ENCODE measurements at regions not wholly inside any gene's neighbourhood (a gene's known extent, or its start where the extent isn't known, plus 50 kb on each side); places are given as distances from the start of the nearest gene placed in this dataset.

GRCh38 chr6:139483079-139483478, 108.6 kb upstream of the CITED2 start:
- Histone ChIP-seq H3K4me3 (ENCODE audit: low read length) (no peak overlapping the region), H3K4me1 (ENCODE audit: control insufficient read depth, insufficient read depth, low read length) (peaks cover 4% of the 10 kb centered on the region; the same call in 1 of the 2 replicates), H3K9me3 (ENCODE audit: control insufficient read depth, insufficient read depth, low read length) (no peaks in the 10 kb centered on the region), H3K36me3 (ENCODE audit: control insufficient read depth, insufficient read depth, low read length) (no peaks in the 10 kb centered on the region), H3K27me3 (ENCODE audit: control insufficient read depth, insufficient read depth, low read length) (no peaks in the 10 kb centered on the region), H3K27ac (ENCODE audit: low read length) (no peak overlapping the region)
- WGBS (ENCODE audit: insufficient coverage, insufficient read length) = no CpG with 5 or more reads among the region's 8 CpGs
- peak; percentile 57 for DNase-seq (ENCODE audit: low read depth, low spot score)

- Histone ChIP-seq H3K27ac (ENCODE audit: low read length) (no peak overlapping the region), H3K4me1 (ENCODE audit: control insufficient read depth, insufficient read depth, low read length) (peaks cover 4% of the 10 kb centered on the region; the same call in 1 of the 2 replicates), H3K36me3 (ENCODE audit: control insufficient read depth, insufficient read depth, low read length) (no peaks in the 10 kb centered on the region), H3K4me3 (ENCODE audit: low read length) (no peak overlapping the region), H3K27me3 (ENCODE audit: control insufficient read depth, insufficient read depth, low read length) (no peaks in the 10 kb centered on the region), H3K9me3 (ENCODE audit: control insufficient read depth, insufficient read depth, low read length) (no peaks in the 10 kb centered on the region)
- no peak for DNase-seq (ENCODE audit: low read depth, low spot score)
- no CpG with 5 or more reads among the region's 3 CpGs for WGBS (ENCODE audit: insufficient coverage, insufficient read length)
Measured at GRCh38 chr6:139482287-139482686, 107.8 kb upstream of the CITED2 start.

DNA sequence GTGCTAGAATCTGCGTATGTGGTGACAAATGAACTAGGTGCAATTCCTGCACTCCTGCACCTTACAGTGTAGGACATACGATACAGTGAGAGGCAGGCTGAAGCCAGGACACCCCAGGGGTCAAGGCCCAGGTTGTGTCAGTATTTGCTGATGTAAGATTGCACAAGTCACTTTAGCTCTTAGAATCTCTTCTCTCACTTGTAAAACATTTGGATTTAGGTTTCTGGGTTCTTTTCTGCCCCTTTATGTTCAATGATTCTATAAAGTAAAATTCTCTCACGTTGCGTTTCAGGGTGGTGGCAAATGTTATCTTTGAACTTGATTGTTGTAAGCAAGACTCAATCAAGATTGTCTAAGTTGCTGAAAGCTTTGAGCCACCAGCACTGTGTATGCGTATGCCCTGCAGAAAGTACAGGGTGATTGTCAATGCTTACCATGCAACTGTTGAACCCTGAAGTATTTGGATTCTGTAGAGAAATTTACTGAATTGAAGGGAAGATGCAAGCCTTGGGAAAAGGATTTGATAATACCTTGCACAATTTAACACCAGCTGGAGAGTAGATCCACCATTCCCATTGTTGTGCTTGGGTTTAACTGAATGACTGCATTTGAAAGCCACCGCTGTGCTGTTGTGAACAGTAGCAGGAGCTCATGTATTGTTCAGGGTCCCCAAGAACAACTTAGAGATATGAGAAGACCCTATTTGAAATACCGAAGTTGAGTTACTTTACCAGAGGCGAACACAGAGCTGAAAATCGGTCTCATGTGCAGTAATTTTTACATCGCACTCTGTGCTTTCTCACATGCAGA, 106.1 kb upstream of the CITED2 start:
- Histone ChIP-seq H3K4me1 (ENCODE audit: control insufficient read depth, insufficient read depth, low read length) (peaks cover 4% of the 10 kb centered on the region; the same call in 1 of the 2 replicates), H3K36me3 (ENCODE audit: control insufficient read depth, insufficient read depth, low read length) (no peaks in the 10 kb centered on the region), H3K9me3 (ENCODE audit: control insufficient read depth, insufficient read depth, low read length) (no peaks in the 10 kb centered on the region), H3K4me3 (ENCODE audit: low read length) (no peak overlapping the region), H3K27ac (ENCODE audit: low read length) (no peak overlapping the region), H3K27me3 (ENCODE audit: control insufficient read depth, insufficient read depth, low read length) (no peaks in the 10 kb centered on the region)
- DNase-seq (ENCODE audit: low read depth, low spot score) = no peak
- no CpG with 5 or more reads among the region's 10 CpGs for WGBS (ENCODE audit: insufficient coverage, insufficient read length)

DNA sequence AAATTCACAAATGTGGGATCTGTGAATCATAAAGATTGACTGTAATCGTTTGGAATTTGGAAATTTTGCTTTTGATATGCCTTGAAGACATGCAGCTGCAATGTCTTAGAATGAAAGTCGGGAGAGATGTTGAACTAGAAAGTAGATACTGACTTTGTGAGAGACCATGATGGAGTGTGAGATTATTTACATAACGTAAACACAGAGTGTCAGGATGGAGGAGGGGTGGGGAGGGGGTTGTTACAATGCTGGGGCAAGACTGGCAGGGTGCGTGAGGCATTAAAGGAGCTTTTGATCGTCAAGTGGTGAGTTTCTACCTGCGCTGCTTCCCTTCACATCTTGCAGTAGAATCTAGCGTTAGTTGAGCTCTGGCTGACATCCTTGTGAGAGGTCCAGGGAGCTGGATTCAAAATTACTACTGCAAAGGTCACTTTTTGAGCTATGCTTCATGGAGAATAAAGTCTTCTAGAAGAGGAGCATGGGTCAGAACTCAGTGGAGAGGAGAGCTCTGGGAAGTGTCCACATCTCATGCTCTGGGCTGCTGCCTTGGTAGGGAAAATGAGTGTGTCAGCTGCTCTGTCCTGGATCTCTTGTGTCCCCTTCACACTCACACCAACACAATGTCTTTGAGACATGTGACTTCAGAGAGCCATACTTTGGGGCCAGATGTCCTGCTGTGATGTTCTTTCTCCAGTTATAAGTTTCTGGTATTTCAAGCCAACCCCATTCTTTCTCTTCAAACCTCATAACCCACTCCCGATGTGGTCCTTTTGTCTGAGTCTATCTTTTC, 105.2 kb upstream of the CITED2 start:
- Histone ChIP-seq H3K27me3 (ENCODE audit: control insufficient read depth, insufficient read depth, low read length) (no peaks in the 10 kb centered on the region), H3K27ac (ENCODE audit: low read length) (no peak overlapping the region), H3K9me3 (ENCODE audit: control insufficient read depth, insufficient read depth, low read length) (no peaks in the 10 kb centered on the region; the same call in 1 of the 2 replicates), H3K4me1 (ENCODE audit: control insufficient read depth, insufficient read depth, low read length) (peaks cover 6% of the 10 kb centered on the region; the same call in 1 of the 2 replicates), H3K4me3 (ENCODE audit: low read length) (no peak overlapping the region), H3K36me3 (ENCODE audit: control insufficient read depth, insufficient read depth, low read length) (no peaks in the 10 kb centered on the region)
- DNase-seq (ENCODE audit: low read depth, low spot score) = no peak
- WGBS (ENCODE audit: insufficient coverage, insufficient read length) = 100% methylated on average over 1 of the region's 8 CpGs

GRCh38 chr6:139475646-139476045, 101.2 kb upstream of the CITED2 start:
- DNase-seq (ENCODE audit: low read depth, low spot score) = no peak
- WGBS (ENCODE audit: insufficient coverage, insufficient read length) = no CpG with 5 or more reads among the region's 4 CpGs
- H3K4me1 ChIP-seq (ENCODE audit: control insufficient read depth, insufficient read depth, low read length) = peaks cover 9% of the 10 kb centered on the region; the same call in 1 of the 2 replicates
- H3K9me3 ChIP-seq (ENCODE audit: control insufficient read depth, insufficient read depth, low read length) = no peaks in the 10 kb centered on the region; the same call in 1 of the 2 replicates
- H3K27ac ChIP-seq (ENCODE audit: low read length) = no peak overlapping the region
- H3K27me3 ChIP-seq (ENCODE audit: control insufficient read depth, insufficient read depth, low read length) = no peaks in the 10 kb centered on the region
- no peaks in the 10 kb centered on the region for H3K36me3 ChIP-seq (ENCODE audit: control insufficient read depth, insufficient read depth, low read length)
- H3K4me3 ChIP-seq (ENCODE audit: low read length) = no peak overlapping the region

- H3K27ac ChIP-seq (ENCODE audit: low read length) = no peak overlapping the region
- H3K4me1 ChIP-seq (ENCODE audit: control insufficient read depth, insufficient read depth, low read length) = peaks cover 8% of the 10 kb centered on the region; the same call in 1 of the 2 replicates
- no CpG with 5 or more reads among the region's 5 CpGs for WGBS (ENCODE audit: insufficient coverage, insufficient read length)
- H3K36me3 ChIP-seq (ENCODE audit: control insufficient read depth, insufficient read depth, low read length) = no peaks in the 10 kb centered on the region
- no peak overlapping the region for H3K4me3 ChIP-seq (ENCODE audit: low read length)
- DNase-seq (ENCODE audit: low read depth, low spot score) = no peak
- H3K9me3 ChIP-seq (ENCODE audit: control insufficient read depth, insufficient read depth, low read length) = no peaks in the 10 kb centered on the region; the same call in 1 of the 2 replicates
- H3K27me3 ChIP-seq (ENCODE audit: control insufficient read depth, insufficient read depth, low read length) = no peaks in the 10 kb centered on the region
Measured at GRCh38 chr6:139475241-139475640, 100.8 kb upstream of the CITED2 start.

DNA sequence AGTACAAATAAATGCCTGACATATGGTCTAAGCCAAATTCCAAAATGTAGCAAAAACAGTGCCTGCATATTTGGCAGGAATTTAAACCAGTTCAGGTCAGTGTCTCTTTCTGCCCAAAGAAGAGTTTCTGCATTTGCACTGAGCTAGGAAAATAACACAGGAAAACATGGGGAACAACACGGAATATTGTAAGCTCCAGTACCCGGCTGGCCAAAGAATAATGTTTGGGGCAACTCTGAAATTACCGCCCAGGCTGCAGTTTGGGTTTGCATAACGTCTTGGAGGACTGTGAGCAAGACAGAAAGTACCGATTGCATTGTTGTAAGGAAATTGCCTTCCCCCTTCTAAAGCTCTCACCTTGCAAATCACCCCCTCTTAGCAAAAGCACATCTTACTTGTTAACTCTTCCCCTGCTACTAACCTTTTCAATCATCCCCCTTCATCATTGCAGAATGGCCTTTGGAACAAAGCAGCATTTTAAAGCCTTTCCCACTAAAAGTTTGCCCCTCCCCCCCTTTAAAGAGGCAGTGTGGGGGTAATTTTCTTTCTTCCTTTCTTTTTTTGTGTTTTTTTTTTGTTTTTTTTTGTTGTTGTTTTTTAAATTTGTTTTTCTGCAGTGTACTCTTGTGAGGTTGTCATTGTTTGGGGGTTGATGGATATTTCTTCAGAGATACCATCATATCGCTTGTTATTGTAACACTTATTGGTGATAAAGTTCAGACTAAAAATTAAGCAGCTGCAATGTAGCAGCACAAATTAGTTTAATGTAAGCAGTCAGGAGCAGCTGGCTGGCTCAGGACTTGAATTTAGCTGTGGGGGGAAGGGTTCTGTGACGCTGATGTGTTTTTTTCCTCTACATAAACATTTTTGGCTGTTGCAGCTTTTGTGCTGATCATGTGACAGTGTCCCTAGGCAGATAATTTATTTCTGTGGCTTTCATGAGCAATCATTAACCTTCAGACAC, 100.0 kb upstream of the CITED2 start:
- no peaks in the 10 kb centered on the region; the same call in 1 of the 2 replicates for H3K9me3 ChIP-seq (ENCODE audit: control insufficient read depth, insufficient read depth, low read length)
- H3K4me1 ChIP-seq (ENCODE audit: control insufficient read depth, insufficient read depth, low read length) = peaks cover 7% of the 10 kb centered on the region; the same call in 1 of the 2 replicates
- WGBS (ENCODE audit: insufficient coverage, insufficient read length) = no CpG with 5 or more reads among the region's 7 CpGs
- no peak overlapping the region for H3K4me3 ChIP-seq (ENCODE audit: low read length)
- H3K27me3 ChIP-seq (ENCODE audit: control insufficient read depth, insufficient read depth, low read length) = no peaks in the 10 kb centered on the region
- no peak for DNase-seq (ENCODE audit: low read depth, low spot score)
- no peaks in the 10 kb centered on the region for H3K36me3 ChIP-seq (ENCODE audit: control insufficient read depth, insufficient read depth, low read length)
- H3K27ac ChIP-seq (ENCODE audit: low read length) = no peak overlapping the region

DNA sequence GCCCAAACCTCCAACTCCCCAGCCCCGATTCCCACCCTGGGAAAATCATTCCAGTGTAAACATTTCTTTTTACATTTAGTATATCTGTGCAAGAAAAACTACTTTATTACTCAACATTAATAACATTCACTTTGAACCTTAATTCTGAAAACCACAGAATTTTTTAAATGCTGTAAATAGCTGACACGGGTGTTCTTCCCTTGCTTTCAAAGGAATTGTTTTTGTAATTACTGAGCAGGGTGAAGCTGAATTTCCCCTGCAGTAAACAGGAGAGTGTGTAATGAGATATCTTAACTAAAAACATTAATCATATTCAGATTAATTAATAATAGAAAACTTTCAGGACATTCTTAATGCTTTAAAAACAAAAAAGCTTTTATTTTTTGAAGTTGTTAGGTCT, 99.3 kb upstream of the CITED2 start:
- Histone ChIP-seq H3K4me1 (ENCODE audit: control insufficient read depth, insufficient read depth, low read length) (peaks cover 7% of the 10 kb centered on the region; the same call in 1 of the 2 replicates), H3K36me3 (ENCODE audit: control insufficient read depth, insufficient read depth, low read length) (no peaks in the 10 kb centered on the region), H3K27ac (ENCODE audit: low read length) (no peak overlapping the region), H3K27me3 (ENCODE audit: control insufficient read depth, insufficient read depth, low read length) (no peaks in the 10 kb centered on the region), H3K9me3 (ENCODE audit: control insufficient read depth, insufficient read depth, low read length) (no peaks in the 10 kb centered on the region; the same call in 1 of the 2 replicates), H3K4me3 (ENCODE audit: low read length) (no peak overlapping the region)
- WGBS (ENCODE audit: insufficient coverage, insufficient read length) = no CpG with 5 or more reads among the region's 2 CpGs
- no peak for DNase-seq (ENCODE audit: low read depth, low spot score)

DNA sequence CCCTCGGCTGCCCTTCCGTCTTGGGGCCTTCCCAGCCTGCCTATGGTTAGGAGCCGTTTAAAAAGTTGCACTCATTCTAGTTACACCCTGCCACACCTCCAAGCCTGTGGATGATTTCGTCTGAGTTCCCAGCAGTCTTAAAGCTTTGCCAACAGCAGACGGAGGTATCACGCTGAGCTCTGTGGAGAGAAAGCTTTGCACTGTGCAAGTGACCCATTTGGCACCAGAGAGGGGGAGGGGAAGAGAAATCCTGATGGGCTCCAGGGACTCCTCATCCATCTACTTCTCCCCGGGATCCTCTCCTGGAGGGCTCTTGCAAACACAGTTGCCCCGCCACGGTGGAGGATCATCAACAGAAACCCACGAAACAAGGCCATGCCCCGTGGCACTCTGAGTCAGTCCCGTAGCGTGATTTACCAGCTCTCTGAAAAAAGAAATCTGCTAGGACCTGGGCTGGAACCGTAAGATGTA, 98.8 kb upstream of the CITED2 start:
- no peak for DNase-seq (ENCODE audit: low read depth, low spot score)
- peaks cover 7% of the 10 kb centered on the region; the same call in 1 of the 2 replicates for H3K4me1 ChIP-seq (ENCODE audit: control insufficient read depth, insufficient read depth, low read length)
- WGBS (ENCODE audit: insufficient coverage, insufficient read length) = no CpG with 5 or more reads among the region's 14 CpGs
- H3K36me3 ChIP-seq (ENCODE audit: control insufficient read depth, insufficient read depth, low read length) = no peaks in the 10 kb centered on the region
- no peaks in the 10 kb centered on the region; the same call in 1 of the 2 replicates for H3K9me3 ChIP-seq (ENCODE audit: control insufficient read depth, insufficient read depth, low read length)
- H3K27ac ChIP-seq (ENCODE audit: low read length) = no peak overlapping the region
- no peak overlapping the region for H3K4me3 ChIP-seq (ENCODE audit: low read length)
- no peaks in the 10 kb centered on the region for H3K27me3 ChIP-seq (ENCODE audit: control insufficient read depth, insufficient read depth, low read length)

Measured in iPS DF 6.9 (cell line).